ENCODE measurements at regions not wholly inside any gene's neighbourhood (a gene's known extent, or its start where the extent isn't known, plus 50 kb on each side); places are given as distances from the start of the nearest gene placed in this dataset.
"Not testable (repeated sequence)": the region's sequence is repeated elsewhere in the genome, so short reads cannot be mapped to it uniquely, and the experiment has no call there.

DNA sequence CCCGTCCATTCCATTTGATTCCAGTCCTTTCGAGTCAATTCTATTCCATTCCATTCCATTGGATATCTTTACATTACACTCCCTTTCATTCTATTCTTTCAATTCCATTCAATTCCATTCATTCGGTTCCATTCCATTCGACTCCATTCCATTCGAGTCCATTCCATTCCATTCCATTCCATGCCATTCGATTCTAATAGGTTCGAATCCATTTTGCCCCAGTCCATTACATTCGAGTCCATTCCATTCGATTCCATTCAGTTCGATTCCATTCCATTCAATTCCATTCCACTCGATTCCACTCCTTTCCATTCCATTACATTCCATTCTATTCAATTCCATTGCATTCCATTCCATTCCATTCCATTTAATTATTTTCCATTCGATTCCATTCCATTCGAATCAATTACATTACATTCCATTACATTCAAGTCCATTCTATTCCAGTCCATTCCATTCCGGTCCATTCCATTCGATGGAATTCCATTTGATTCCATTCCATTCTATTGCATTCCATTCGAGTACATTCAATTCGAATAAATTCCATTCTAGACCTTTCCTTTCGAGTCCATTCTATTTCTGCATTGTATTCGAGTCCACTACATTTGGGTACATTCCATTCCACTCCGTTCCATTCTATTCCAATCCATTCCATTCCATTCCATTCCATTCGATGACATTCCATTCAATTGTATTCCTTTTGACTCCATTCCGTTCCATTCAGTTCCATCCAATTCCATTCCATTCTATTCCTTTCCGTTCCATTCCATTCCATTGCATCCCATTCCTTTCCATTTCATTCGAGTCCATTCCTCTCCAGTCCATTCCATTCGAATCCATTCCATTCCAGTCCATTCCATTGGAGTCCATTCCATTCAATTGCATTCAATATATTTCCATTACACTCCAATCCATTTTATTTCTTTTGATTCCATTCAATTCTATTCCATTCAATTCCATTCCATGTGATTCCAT is 2604.8 kb upstream of the TPTE start:
- H3K36me3 Mint-ChIP-seq (ENCODE audit: unreplicated experiment) = peaks cover 10% of the 10 kb centered on the region
- no peaks in the 10 kb centered on the region for H3K9me3 Mint-ChIP-seq (ENCODE audit: unreplicated experiment)
- H3K4me1 Mint-ChIP-seq (ENCODE audit: unreplicated experiment) = no peaks in the 10 kb centered on the region
- DNase-seq (ENCODE audit: extremely low spot score, unreplicated experiment) = no peak
- no peak overlapping the region for H3K27ac Mint-ChIP-seq (ENCODE audit: unreplicated experiment)
- H3K4me3 Mint-ChIP-seq (ENCODE audit: unreplicated experiment) = no peak overlapping the region
- no peak for TF ChIP-seq CTCF (IDR thresholded peaks at IDR 0.05)
- no peaks in the 10 kb centered on the region for H3K27me3 Mint-ChIP-seq (ENCODE audit: unreplicated experiment)

GRCh38 chr21:7917729-7918128 is 2603.7 kb upstream of the TPTE start:
- Mint-ChIP-seq H3K4me1 (ENCODE audit: unreplicated experiment) (no peaks in the 10 kb centered on the region), H3K27me3 (ENCODE audit: unreplicated experiment) (no peaks in the 10 kb centered on the region), H3K4me3 (ENCODE audit: unreplicated experiment) (no peak overlapping the region), H3K36me3 (ENCODE audit: unreplicated experiment) (peaks cover 10% of the 10 kb centered on the region), H3K27ac (ENCODE audit: unreplicated experiment) (no peak overlapping the region), H3K9me3 (ENCODE audit: unreplicated experiment) (no peaks in the 10 kb centered on the region)
- DNase-seq (ENCODE audit: extremely low spot score, unreplicated experiment) = no peak
- no peak for TF ChIP-seq CTCF (IDR thresholded peaks at IDR 0.05)

- not testable (repeated sequence) for H3K4me3 Mint-ChIP-seq (ENCODE audit: unreplicated experiment); H3K27me3 Mint-ChIP-seq (ENCODE audit: unreplicated experiment); DNase-seq (ENCODE audit: extremely low spot score, unreplicated experiment); H3K36me3 Mint-ChIP-seq (ENCODE audit: unreplicated experiment); H3K4me1 Mint-ChIP-seq (ENCODE audit: unreplicated experiment); H3K27ac Mint-ChIP-seq (ENCODE audit: unreplicated experiment); H3K9me3 Mint-ChIP-seq (ENCODE audit: unreplicated experiment)
These were observed 2595.3 kb upstream of the TPTE start for GRCh38 chr21:7925918-7926582.

- H3K27me3 Mint-ChIP-seq (ENCODE audit: unreplicated experiment); H3K36me3 Mint-ChIP-seq (ENCODE audit: unreplicated experiment): not testable (repeated sequence)
These were observed 2592.9 kb upstream of the TPTE start for GRCh38 chr21:7928528-7928927.

GRCh38 chr21:7929586-7929985 is 2591.8 kb upstream of the TPTE start:
- H3K9me3 Mint-ChIP-seq (ENCODE audit: unreplicated experiment); H3K4me3 Mint-ChIP-seq (ENCODE audit: unreplicated experiment); H3K4me1 Mint-ChIP-seq (ENCODE audit: unreplicated experiment); H3K36me3 Mint-ChIP-seq (ENCODE audit: unreplicated experiment); H3K27me3 Mint-ChIP-seq (ENCODE audit: unreplicated experiment); DNase-seq (ENCODE audit: extremely low spot score, unreplicated experiment); H3K27ac Mint-ChIP-seq (ENCODE audit: unreplicated experiment): not testable (repeated sequence)

More at GRCh38 chr21:7928528-7928927, 2592.9 kb upstream of the TPTE start:
- H3K4me1 Mint-ChIP-seq (ENCODE audit: unreplicated experiment); DNase-seq (ENCODE audit: extremely low spot score, unreplicated experiment); H3K27ac Mint-ChIP-seq (ENCODE audit: unreplicated experiment); H3K4me3 Mint-ChIP-seq (ENCODE audit: unreplicated experiment); H3K9me3 Mint-ChIP-seq (ENCODE audit: unreplicated experiment): not testable (repeated sequence)

DNA sequence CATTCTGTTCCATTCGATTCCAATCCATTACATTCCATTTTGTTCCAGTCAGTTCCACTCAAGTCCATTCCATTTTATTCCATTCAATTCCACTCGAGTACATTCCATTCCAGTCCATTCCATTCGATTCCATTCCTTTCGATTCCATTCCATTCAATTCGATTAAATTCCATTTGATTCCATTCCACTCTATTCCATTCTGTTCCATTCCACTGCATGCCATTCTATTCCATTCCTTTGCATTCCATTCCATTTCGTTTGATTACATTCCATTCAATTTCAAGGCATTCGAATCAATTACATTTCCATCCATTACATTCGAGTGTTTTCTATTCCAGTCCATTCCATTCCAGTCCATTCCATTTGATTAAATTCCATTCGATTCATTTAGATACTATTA is 2590.9 kb upstream of the TPTE start:
- not testable (repeated sequence) for H3K4me1 Mint-ChIP-seq (ENCODE audit: unreplicated experiment); DNase-seq (ENCODE audit: extremely low spot score, unreplicated experiment); H3K4me3 Mint-ChIP-seq (ENCODE audit: unreplicated experiment); H3K27me3 Mint-ChIP-seq (ENCODE audit: unreplicated experiment); H3K27ac Mint-ChIP-seq (ENCODE audit: unreplicated experiment); H3K36me3 Mint-ChIP-seq (ENCODE audit: unreplicated experiment); H3K9me3 Mint-ChIP-seq (ENCODE audit: unreplicated experiment)

GRCh38 chr21:7932113-7932512 is 2589.3 kb upstream of the TPTE start:
- not testable (repeated sequence) for H3K4me3 Mint-ChIP-seq (ENCODE audit: unreplicated experiment)

GRCh38 chr21:7932834-7933233 is 2588.5 kb upstream of the TPTE start:
- H3K4me1 Mint-ChIP-seq (ENCODE audit: unreplicated experiment); H3K27ac Mint-ChIP-seq (ENCODE audit: unreplicated experiment); H3K4me3 Mint-ChIP-seq (ENCODE audit: unreplicated experiment); H3K9me3 Mint-ChIP-seq (ENCODE audit: unreplicated experiment); H3K27me3 Mint-ChIP-seq (ENCODE audit: unreplicated experiment); H3K36me3 Mint-ChIP-seq (ENCODE audit: unreplicated experiment); DNase-seq (ENCODE audit: extremely low spot score, unreplicated experiment): not testable (repeated sequence)

More at GRCh38 chr21:7932113-7932512, 2589.3 kb upstream of the TPTE start:
- H3K27ac Mint-ChIP-seq (ENCODE audit: unreplicated experiment); H3K27me3 Mint-ChIP-seq (ENCODE audit: unreplicated experiment); H3K4me1 Mint-ChIP-seq (ENCODE audit: unreplicated experiment); H3K9me3 Mint-ChIP-seq (ENCODE audit: unreplicated experiment); DNase-seq (ENCODE audit: extremely low spot score, unreplicated experiment): not testable (repeated sequence)
- H3K36me3 Mint-ChIP-seq (ENCODE audit: unreplicated experiment) = peaks cover 12% of the 10 kb centered on the region
